ENCODE measurements at regions not wholly inside any gene's neighbourhood (a gene's known extent, or its start where the extent isn't known, plus 50 kb on each side); places are given as distances from the start of the nearest gene placed in this dataset.

DNA sequence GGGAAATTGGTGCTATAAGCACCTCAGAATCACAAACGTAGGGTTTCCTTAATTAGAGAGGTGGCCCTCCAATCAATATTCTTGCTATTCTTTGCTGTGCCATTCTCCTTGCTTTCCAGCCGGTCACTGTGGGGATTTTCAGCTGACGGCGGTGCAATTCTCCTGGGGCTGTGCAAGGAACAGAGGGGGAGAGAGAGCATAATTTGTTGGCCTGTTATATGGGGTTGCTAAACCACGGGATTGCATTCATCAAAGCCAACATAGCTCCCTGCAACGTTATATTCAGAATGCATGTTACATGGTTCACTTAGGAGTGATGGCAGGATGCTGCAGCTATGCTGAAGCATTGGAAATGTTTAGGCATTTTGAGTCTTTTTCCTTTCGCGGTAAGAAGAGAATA lies 441.3 kb upstream of the CLINT1 start:
- H3K27me3 Mint-ChIP-seq, result peaks cover 6% of the 10 kb centered on the region
- no peak overlapping the region for H3K4me3 Mint-ChIP-seq
- H3K36me3 Mint-ChIP-seq (ENCODE audit: low read depth), result no peaks in the 10 kb centered on the region
- no peak overlapping the region for H3K27ac Mint-ChIP-seq
- no peaks in the 10 kb centered on the region for H3K9me3 ChIP-seq (ENCODE audit: control insufficient read depth, low read length, poor library complexity, severe bottlenecking)
- DNase-seq, result no peak
- no peak for ATAC-seq
- no peaks in the 10 kb centered on the region for H3K4me1 Mint-ChIP-seq

DNA sequence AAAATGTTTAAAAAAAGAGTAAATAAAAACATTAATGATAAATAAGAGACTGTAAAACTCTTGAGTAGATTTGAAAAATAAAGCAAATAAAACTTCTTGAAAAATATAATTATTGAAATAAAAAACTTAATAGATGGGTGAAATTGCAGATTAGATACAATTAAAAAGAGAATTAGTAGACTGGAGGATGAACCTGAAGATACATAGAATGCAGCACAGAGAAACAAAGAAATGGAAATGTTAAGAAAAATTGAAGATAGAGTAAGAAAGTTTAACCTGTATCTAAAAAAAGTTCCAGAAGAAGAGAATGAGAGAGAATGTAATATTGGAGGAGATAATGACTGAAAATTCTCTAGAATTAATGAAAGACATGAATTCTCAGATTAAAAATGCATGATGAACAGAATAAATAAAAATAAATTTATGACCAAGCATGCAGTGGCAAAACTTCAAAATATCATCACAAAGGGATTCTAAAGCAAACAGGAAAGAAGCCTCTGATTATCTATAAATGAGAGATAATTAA lies 438.1 kb upstream of the CLINT1 start:
- no peaks in the 10 kb centered on the region for H3K9me3 ChIP-seq (ENCODE audit: control insufficient read depth, low read length, poor library complexity, severe bottlenecking)
- Mint-ChIP-seq H3K36me3 (ENCODE audit: low read depth) (no peaks in the 10 kb centered on the region), H3K27me3 (peaks cover 6% of the 10 kb centered on the region), H3K4me3 (no peak overlapping the region), H3K27ac (no peak overlapping the region), H3K4me1 (no peaks in the 10 kb centered on the region)
- DNase-seq (no peak), ATAC-seq (no peak)

- H3K27ac Mint-ChIP-seq, result no peak overlapping the region
Measured at GRCh38 chr5:158294701-158295100, 435.8 kb upstream of the CLINT1 start.

DNA sequence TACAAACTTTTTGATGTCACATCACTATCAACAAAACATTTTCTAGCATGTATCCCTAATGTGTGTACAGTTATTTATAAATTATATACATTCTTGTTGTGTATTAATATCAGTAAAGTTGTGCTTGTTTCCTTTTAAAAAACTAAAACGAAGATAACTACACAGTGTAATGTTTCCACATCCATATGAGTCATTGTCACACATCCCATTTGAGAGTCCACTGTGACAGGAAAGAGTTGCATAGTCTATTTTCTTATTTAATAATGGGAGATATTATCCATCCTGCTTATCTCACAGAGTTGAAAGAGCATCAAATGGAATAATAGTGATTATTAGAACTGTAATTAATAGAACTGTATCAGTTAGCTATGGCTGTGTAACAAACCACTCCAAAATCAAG lies 434.0 kb upstream of the CLINT1 start:
- no peaks in the 10 kb centered on the region for H3K27me3 Mint-ChIP-seq
- no peaks in the 10 kb centered on the region for H3K9me3 ChIP-seq (ENCODE audit: control insufficient read depth, low read length, poor library complexity, severe bottlenecking)
- no peak overlapping the region for H3K4me3 Mint-ChIP-seq
- ATAC-seq, result no peak
- H3K27ac Mint-ChIP-seq, result no peak overlapping the region
- H3K4me1 Mint-ChIP-seq, result no peaks in the 10 kb centered on the region
- no peaks in the 10 kb centered on the region for H3K36me3 Mint-ChIP-seq (ENCODE audit: low read depth)
- no peak for DNase-seq

More at GRCh38 chr5:158294701-158295100, 435.8 kb upstream of the CLINT1 start:
- Mint-ChIP-seq H3K27me3 (no peaks in the 10 kb centered on the region), H3K4me1 (no peaks in the 10 kb centered on the region), H3K4me3 (no peak overlapping the region), H3K36me3 (ENCODE audit: low read depth) (no peaks in the 10 kb centered on the region)
- no peak for DNase-seq
- H3K9me3 ChIP-seq (ENCODE audit: control insufficient read depth, low read length, poor library complexity, severe bottlenecking), result no peaks in the 10 kb centered on the region
- ATAC-seq, result no peak

- no peaks in the 10 kb centered on the region for H3K9me3 ChIP-seq (ENCODE audit: control insufficient read depth, low read length, poor library complexity, severe bottlenecking)
- peaks cover 5% of the 10 kb centered on the region for H3K27me3 Mint-ChIP-seq
- no peak for DNase-seq
- no peak for ATAC-seq
- H3K4me1 Mint-ChIP-seq, result no peaks in the 10 kb centered on the region
- H3K4me3 Mint-ChIP-seq, result no peak overlapping the region
- H3K36me3 Mint-ChIP-seq (ENCODE audit: low read depth), result no peaks in the 10 kb centered on the region
- no peak overlapping the region for H3K27ac Mint-ChIP-seq
Measured at GRCh38 chr5:158289967-158290366, 431.0 kb upstream of the CLINT1 start.

GRCh38 chr5:158288272-158288657 lies 429.3 kb upstream of the CLINT1 start:
- ATAC-seq (no peak), DNase-seq (no peak)
- H3K4me1 Mint-ChIP-seq, result no peaks in the 10 kb centered on the region
- H3K36me3 Mint-ChIP-seq (ENCODE audit: low read depth), result no peaks in the 10 kb centered on the region
- H3K27ac Mint-ChIP-seq, result no peak overlapping the region
- peaks cover 5% of the 10 kb centered on the region for H3K27me3 Mint-ChIP-seq
- H3K9me3 ChIP-seq (ENCODE audit: control insufficient read depth, low read length, poor library complexity, severe bottlenecking), result no peaks in the 10 kb centered on the region
- H3K4me3 Mint-ChIP-seq, result no peak overlapping the region

- Mint-ChIP-seq H3K27ac (no peak overlapping the region), H3K36me3 (ENCODE audit: low read depth) (no peaks in the 10 kb centered on the region), H3K27me3 (peaks cover 5% of the 10 kb centered on the region), H3K4me3 (no peak overlapping the region), H3K4me1 (no peaks in the 10 kb centered on the region)
- H3K9me3 ChIP-seq (ENCODE audit: control insufficient read depth, low read length, poor library complexity, severe bottlenecking), result no peaks in the 10 kb centered on the region
- ATAC-seq (no peak), DNase-seq (no peak)
Measured at GRCh38 chr5:158287643-158288271, 428.8 kb upstream of the CLINT1 start.

DNA sequence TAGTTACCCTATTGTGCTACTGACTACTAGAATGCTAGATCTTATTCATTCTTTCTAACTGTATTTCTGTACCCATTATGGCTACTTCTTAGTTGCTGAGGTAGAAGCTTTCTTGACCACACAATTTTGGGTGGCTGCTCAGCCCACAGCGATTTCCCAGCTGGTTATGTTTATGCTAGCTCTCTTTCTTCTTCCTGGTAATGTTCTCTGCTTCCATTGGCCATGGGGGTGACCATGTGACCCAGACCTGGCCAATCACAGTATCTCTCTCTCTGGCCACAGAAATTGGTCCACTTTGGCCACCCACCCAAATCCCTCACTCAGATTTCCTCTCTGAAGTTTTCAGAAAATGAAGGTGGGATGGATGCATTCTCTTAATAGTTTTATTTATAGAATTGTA lies 427.9 kb upstream of the CLINT1 start:
- Mint-ChIP-seq H3K36me3 (ENCODE audit: low read depth) (no peaks in the 10 kb centered on the region), H3K4me3 (no peak overlapping the region), H3K27me3 (peaks cover 5% of the 10 kb centered on the region)

GRCh38 chr5:158285698-158286097 lies 426.8 kb upstream of the CLINT1 start:
- ATAC-seq, result no peak
- no peaks in the 10 kb centered on the region for H3K4me1 Mint-ChIP-seq
- no peak overlapping the region for H3K27ac Mint-ChIP-seq

More for the DNA sequence above, 427.9 kb upstream of the CLINT1 start:
- H3K27ac Mint-ChIP-seq, result no peak overlapping the region
- ATAC-seq (no peak), DNase-seq (no peak)
- no peaks in the 10 kb centered on the region for H3K9me3 ChIP-seq (ENCODE audit: control insufficient read depth, low read length, poor library complexity, severe bottlenecking)
- no peaks in the 10 kb centered on the region for H3K4me1 Mint-ChIP-seq

DNA sequence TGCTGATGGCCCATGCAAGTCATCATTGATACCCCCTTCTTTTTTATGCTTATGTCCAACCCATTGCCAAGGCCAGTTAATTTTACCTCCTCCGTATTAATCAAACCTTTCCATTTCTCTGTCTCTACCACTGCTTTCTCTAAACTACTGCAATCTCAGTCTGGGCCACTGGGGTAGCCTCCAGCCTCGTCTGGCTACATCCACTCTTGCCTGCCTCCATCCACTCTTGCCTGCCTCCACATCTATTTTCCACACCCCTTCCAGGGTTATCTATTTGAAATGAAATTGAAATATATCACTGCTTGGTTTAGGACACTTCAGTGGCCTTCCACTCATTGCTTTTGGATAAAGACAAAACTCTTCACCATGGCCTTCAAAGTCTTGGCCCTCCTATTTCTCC lies 425.3 kb upstream of the CLINT1 start:
- Mint-ChIP-seq H3K27me3 (peaks cover 5% of the 10 kb centered on the region), H3K4me3 (no peak overlapping the region), H3K4me1 (no peaks in the 10 kb centered on the region), H3K36me3 (ENCODE audit: low read depth) (no peaks in the 10 kb centered on the region), H3K27ac (no peak overlapping the region)
- no peak for ATAC-seq
- H3K9me3 ChIP-seq (ENCODE audit: control insufficient read depth, low read length, poor library complexity, severe bottlenecking), result no peaks in the 10 kb centered on the region
- DNase-seq, result no peak

More at GRCh38 chr5:158285698-158286097, 426.8 kb upstream of the CLINT1 start:
- Mint-ChIP-seq H3K36me3 (ENCODE audit: low read depth) (no peaks in the 10 kb centered on the region), H3K4me3 (no peak overlapping the region), H3K27me3 (peaks cover 5% of the 10 kb centered on the region)
- H3K9me3 ChIP-seq (ENCODE audit: control insufficient read depth, low read length, poor library complexity, severe bottlenecking), result no peaks in the 10 kb centered on the region
- DNase-seq, result no peak

- ATAC-seq, result no peak
Measured at GRCh38 chr5:158283397-158283796, 424.5 kb upstream of the CLINT1 start.

GRCh38 chr5:158278216-158278925 lies 419.4 kb upstream of the CLINT1 start:
- Mint-ChIP-seq H3K4me3 (no peak overlapping the region), H3K36me3 (ENCODE audit: low read depth) (no peaks in the 10 kb centered on the region), H3K27ac (no peak overlapping the region), H3K27me3 (no peaks in the 10 kb centered on the region), H3K4me1 (no peaks in the 10 kb centered on the region)
- no peak for DNase-seq
- no peak for ATAC-seq
- H3K9me3 ChIP-seq (ENCODE audit: control insufficient read depth, low read length, poor library complexity, severe bottlenecking), result no peaks in the 10 kb centered on the region

More at GRCh38 chr5:158283397-158283796, 424.5 kb upstream of the CLINT1 start:
- H3K9me3 ChIP-seq (ENCODE audit: control insufficient read depth, low read length, poor library complexity, severe bottlenecking), result no peaks in the 10 kb centered on the region
- Mint-ChIP-seq H3K4me3 (no peak overlapping the region), H3K36me3 (ENCODE audit: low read depth) (no peaks in the 10 kb centered on the region), H3K27me3 (peaks cover 5% of the 10 kb centered on the region), H3K27ac (no peak overlapping the region), H3K4me1 (no peaks in the 10 kb centered on the region)
- DNase-seq, result no peak

DNA sequence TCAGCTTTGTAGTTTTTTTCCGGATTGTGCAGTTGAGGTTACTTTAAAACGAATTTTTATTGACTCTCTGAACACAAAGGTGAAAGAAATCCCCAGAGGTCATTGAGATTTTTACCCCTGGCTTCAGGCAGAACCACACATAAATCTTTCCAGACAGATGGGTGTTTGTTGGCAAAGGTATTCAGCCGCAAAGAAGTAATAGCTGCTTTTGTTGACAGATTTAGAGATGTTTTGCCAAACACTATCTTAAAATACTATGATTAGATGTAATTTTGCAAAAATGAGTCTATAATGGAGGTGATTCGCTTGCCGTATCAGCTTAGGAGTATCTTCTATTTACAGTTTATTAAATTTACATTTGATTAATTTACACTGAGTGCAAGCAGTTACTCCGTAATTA lies 418.3 kb upstream of the CLINT1 start:
- H3K27ac Mint-ChIP-seq, result no peak overlapping the region
- H3K4me1 Mint-ChIP-seq, result no peaks in the 10 kb centered on the region
- no peaks in the 10 kb centered on the region for H3K9me3 ChIP-seq (ENCODE audit: control insufficient read depth, low read length, poor library complexity, severe bottlenecking)
- DNase-seq, result no peak
- no peak for ATAC-seq
- no peak overlapping the region for H3K4me3 Mint-ChIP-seq
- H3K27me3 Mint-ChIP-seq, result peaks cover 3% of the 10 kb centered on the region
- H3K36me3 Mint-ChIP-seq (ENCODE audit: low read depth), result no peaks in the 10 kb centered on the region

- no peaks in the 10 kb centered on the region for H3K4me1 Mint-ChIP-seq
- no peak for ATAC-seq
- no peaks in the 10 kb centered on the region for H3K36me3 Mint-ChIP-seq (ENCODE audit: low read depth)
- DNase-seq, result no peak
- H3K4me3 Mint-ChIP-seq, result no peak overlapping the region
- no peak overlapping the region for H3K27ac Mint-ChIP-seq
- H3K27me3 Mint-ChIP-seq, result peaks cover 6% of the 10 kb centered on the region
- H3K9me3 ChIP-seq (ENCODE audit: control insufficient read depth, low read length, poor library complexity, severe bottlenecking), result no peaks in the 10 kb centered on the region
Measured at GRCh38 chr5:158276692-158277091, 417.7 kb upstream of the CLINT1 start.
